HepG2 (cell line): ENCODE measurements at regions not wholly inside any gene's neighbourhood (a gene's known extent, or its start where the extent isn't known, plus 50 kb on each side); places are given as distances from the start of the nearest gene placed in this dataset.

Experiments used
- BHLHE40 ChIP-seq: IDR thresholded peaks from 2 replicates; pipeline ENCODE4 v1.6.1; 2011; ENCODE audit warnings: low read length, improper control_type of control experiment
- ESRRA ChIP-seq: sonication (generic); formaldehyde crosslinking; IDR thresholded peaks from 2 replicates; pipeline ENCODE4 v1.5.1; 2020; ENCODE audit warnings: mild to moderate bottlenecking, low read depth, missing genetic modification reagents
- FOXO1 ChIP-seq: sonication (generic); formaldehyde crosslinking; IDR thresholded peaks from 2 replicates; pipeline ENCODE4 v1.4.0; 2020; ENCODE audit warnings: missing genetic modification reagents
- PLSCR1 ChIP-seq: sonication (generic); formaldehyde crosslinking; IDR thresholded peaks from 2 replicates; pipeline ENCODE4 v1.5.0; 2020; ENCODE audit warnings: missing genetic modification reagents, mild to moderate bottlenecking, borderline replicate concordance
- TCF7 ChIP-seq: sonication (generic); IDR thresholded peaks from 2 replicates; pipeline ENCODE4 v1.6.1; 2016; ENCODE audit warnings: antibody characterized with exemption, low read depth
- ZFP36 ChIP-seq: fragments of 150-350 bp; IDR thresholded peaks from 2 replicates; pipeline ENCODE4 v1.6.1; 2018; ENCODE audit warnings: borderline replicate concordance, low read length, low read depth; ENCODE audit not compliant: partially characterized antibody
- ZNF503 ChIP-seq: sonication (generic); formaldehyde crosslinking; IDR thresholded peaks from 2 replicates; pipeline ENCODE4 v1.4.0; 2020; ENCODE audit warnings: missing genetic modification reagents
- ZNF549 ChIP-seq: sonication (generic); formaldehyde crosslinking; IDR thresholded peaks from 2 replicates; pipeline ENCODE4 v1.5.0; 2020; ENCODE audit warnings: missing genetic modification reagents
- TF ChIP-seq, protein P1 (sequence below): sonication (generic); formaldehyde crosslinking; IDR thresholded peaks from 2 replicates; pipeline ENCODE4 v1.5.0; 2020; ENCODE audit warnings: mild to moderate bottlenecking, missing genetic modification reagents, moderate library complexity

- TF ChIP-seq TCF7 (no peak), BHLHE40 (no peak), FOXO1 (no peak), ZNF549 (no peak), ZNF503 (CRISPR knock-in tag) (no peak), PLSCR1 (no peak), ESRRA (CRISPR knock-in tag) (no peak), ZFP36 (no peak)
- TF ChIP-seq, protein P1, sequence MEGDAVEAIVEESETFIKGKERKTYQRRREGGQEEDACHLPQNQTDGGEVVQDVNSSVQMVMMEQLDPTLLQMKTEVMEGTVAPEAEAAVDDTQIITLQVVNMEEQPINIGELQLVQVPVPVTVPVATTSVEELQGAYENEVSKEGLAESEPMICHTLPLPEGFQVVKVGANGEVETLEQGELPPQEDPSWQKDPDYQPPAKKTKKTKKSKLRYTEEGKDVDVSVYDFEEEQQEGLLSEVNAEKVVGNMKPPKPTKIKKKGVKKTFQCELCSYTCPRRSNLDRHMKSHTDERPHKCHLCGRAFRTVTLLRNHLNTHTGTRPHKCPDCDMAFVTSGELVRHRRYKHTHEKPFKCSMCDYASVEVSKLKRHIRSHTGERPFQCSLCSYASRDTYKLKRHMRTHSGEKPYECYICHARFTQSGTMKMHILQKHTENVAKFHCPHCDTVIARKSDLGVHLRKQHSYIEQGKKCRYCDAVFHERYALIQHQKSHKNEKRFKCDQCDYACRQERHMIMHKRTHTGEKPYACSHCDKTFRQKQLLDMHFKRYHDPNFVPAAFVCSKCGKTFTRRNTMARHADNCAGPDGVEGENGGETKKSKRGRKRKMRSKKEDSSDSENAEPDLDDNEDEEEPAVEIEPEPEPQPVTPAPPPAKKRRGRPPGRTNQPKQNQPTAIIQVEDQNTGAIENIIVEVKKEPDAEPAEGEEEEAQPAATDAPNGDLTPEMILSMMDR (CRISPR knock-in tag), result no peak
Measured at GRCh38 chr2:55768991-55769390, 75.3 kb upstream of the PNPT1 start.
